ENCODE measurements at regions not wholly inside any gene's neighbourhood (a gene's known extent, or its start where the extent isn't known, plus 50 kb on each side); places are given as distances from the start of the nearest gene placed in this dataset.

GRCh38 chr6:132166526-132167051 lies 215.4 kb upstream of the CCN2 start (continued):
- TF ChIP-seq TCF4 (CRISPR knock-in tag; IDR thresholded peaks at IDR 0.05; ENCODE audit: borderline replicate concordance), result no peak
- no peak for TF ChIP-seq TOX (CRISPR knock-in tag; IDR thresholded peaks at IDR 0.05; ENCODE audit: borderline replicate concordance)
- TF ChIP-seq PPARA (CRISPR knock-in tag; IDR thresholded peaks at IDR 0.05; ENCODE audit: borderline replicate concordance), result no peak
- no peak for TF ChIP-seq GLIS3 (CRISPR knock-in tag; IDR thresholded peaks at IDR 0.05)
- TF ChIP-seq ZFP3 (CRISPR knock-in tag; IDR thresholded peaks at IDR 0.05), result no peak
- no peak for TF ChIP-seq CSRNP3 (CRISPR knock-in tag; IDR thresholded peaks at IDR 0.05)
- TF ChIP-seq ZNF8 (CRISPR knock-in tag; IDR thresholded peaks at IDR 0.05), result no peak
- no peak for TF ChIP-seq PATZ1 (CRISPR knock-in tag; IDR thresholded peaks at IDR 0.05; ENCODE audit: borderline replicate concordance)
- no peak for TF ChIP-seq RARB (CRISPR knock-in tag; IDR thresholded peaks at IDR 0.05)

- TF ChIP-seq PPARA (CRISPR knock-in tag; IDR thresholded peaks at IDR 0.05; ENCODE audit: borderline replicate concordance), result no peak
- TF ChIP-seq TOX (CRISPR knock-in tag; IDR thresholded peaks at IDR 0.05; ENCODE audit: borderline replicate concordance), result no peak
- TF ChIP-seq ARNTL (CRISPR knock-in tag; IDR thresholded peaks at IDR 0.05; ENCODE audit: borderline replicate concordance, low read depth), result no peak
- no peak for TF ChIP-seq CREB5 (CRISPR knock-in tag; IDR thresholded peaks at IDR 0.05; ENCODE audit: low read depth)
- no peak for TF ChIP-seq ZC3H10 (CRISPR knock-in tag; IDR thresholded peaks at IDR 0.05)
- TF ChIP-seq ESRRG (CRISPR knock-in tag; IDR thresholded peaks at IDR 0.05), result no peak
Measured at GRCh38 chr6:132165677-132166076, 214.5 kb upstream of the CCN2 start.

GRCh38 chr6:132161283-132161682 lies 210.1 kb upstream of the CCN2 start:
- ATAC-seq, result peak; percentile 93
- TF ChIP-seq ARNTL (CRISPR knock-in tag; IDR thresholded peaks at IDR 0.05; ENCODE audit: borderline replicate concordance, low read depth) (no peak), TOX (CRISPR knock-in tag; IDR thresholded peaks at IDR 0.05; ENCODE audit: borderline replicate concordance) (no peak), OSR1 (CRISPR knock-in tag; IDR thresholded peaks at IDR 0.05) (no peak), ISL1 (CRISPR knock-in tag; IDR thresholded peaks at IDR 0.05) (no peak), POU6F1 (CRISPR knock-in tag; IDR thresholded peaks at IDR 0.05; ENCODE audit: borderline replicate concordance, low read depth) (no peak), GLIS3 (CRISPR knock-in tag; IDR thresholded peaks at IDR 0.05) (no peak), TCF4 (CRISPR knock-in tag; IDR thresholded peaks at IDR 0.05; ENCODE audit: borderline replicate concordance) (no peak)

More at GRCh38 chr6:132165677-132166076, 214.5 kb upstream of the CCN2 start:
- ATAC-seq, result no peak

- ATAC-seq, result peak; percentile 91
- TF ChIP-seq ISL1 (CRISPR knock-in tag; IDR thresholded peaks at IDR 0.05), result no peak
- TF ChIP-seq ZFP30 (CRISPR knock-in tag; IDR thresholded peaks at IDR 0.05), result no peak
- TF ChIP-seq ARNTL (CRISPR knock-in tag; IDR thresholded peaks at IDR 0.05; ENCODE audit: borderline replicate concordance, low read depth), result no peak
- TF ChIP-seq CSRNP3 (CRISPR knock-in tag; IDR thresholded peaks at IDR 0.05), result no peak
- TF ChIP-seq PATZ1 (CRISPR knock-in tag; IDR thresholded peaks at IDR 0.05; ENCODE audit: borderline replicate concordance), result no peak
- no peak for TF ChIP-seq ZFP3 (CRISPR knock-in tag; IDR thresholded peaks at IDR 0.05)
- TF ChIP-seq ZNF565 (CRISPR knock-in tag; conservative IDR thresholded peaks at IDR 0.05; ENCODE audit: low read depth), result no peak
- TF ChIP-seq CREB5 (CRISPR knock-in tag; IDR thresholded peaks at IDR 0.05; ENCODE audit: low read depth), result no peak
- no peak for TF ChIP-seq OSR1 (CRISPR knock-in tag; IDR thresholded peaks at IDR 0.05)
Measured at GRCh38 chr6:132153221-132153898, 202.2 kb upstream of the CCN2 start.

Data from SK-N-SH treated with all-trans-retinoic acid at 6 μM for 48 hours (cell line).